ENCODE measurements at regions not wholly inside any gene's neighbourhood (a gene's known extent, or its start where the extent isn't known, plus 50 kb on each side); places are given as distances from the start of the nearest gene placed in this dataset.
A peak's percentile ranks its signal among the peaks of the same experiment; 100 is the strongest.

DNA sequence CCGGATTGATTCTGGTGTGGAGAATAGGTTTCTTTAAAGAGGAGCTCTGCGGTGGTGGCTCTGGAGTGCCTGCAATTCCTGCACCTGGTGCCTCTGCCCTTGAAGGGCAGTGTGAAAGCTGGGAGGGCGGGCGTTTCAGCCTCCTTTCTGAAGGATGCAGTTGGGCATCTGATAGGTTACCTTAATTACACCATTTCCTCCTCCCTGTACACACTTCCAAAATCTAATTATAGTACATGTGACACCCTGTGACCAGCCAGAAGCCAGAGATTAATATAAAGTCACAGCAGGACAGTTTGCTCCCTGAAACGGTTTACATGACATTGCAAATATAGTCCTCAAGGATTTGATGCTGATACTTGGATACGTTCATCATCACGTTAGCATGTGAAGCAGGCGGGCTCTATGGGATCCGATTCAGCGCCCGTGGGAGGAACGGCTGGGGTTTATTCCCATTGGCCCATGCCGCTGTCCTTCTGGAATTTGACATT is 548.2 kb downstream of the QKI start:
- Histone ChIP-seq H3K9ac (ENCODE audit: low read length in 2 of 2) (no peak overlapping the region), H3K27me3 (ENCODE audit: control insufficient read depth in 1 of 2, insufficient read depth in 2 of 2, low read length in 2 of 2) (no peaks in the 10 kb centered on the region), H3K4me1 (ENCODE audit: control insufficient read depth, insufficient read depth, low read length) (peaks cover 36% of the 10 kb centered on the region), H3K4me3 (ENCODE audit: low read length in 2 of 2) (no peak overlapping the region), H3K27ac (ENCODE audit: low read length) (peak overlapping the region; percentile 77), H3K36me3 (ENCODE audit: control insufficient read depth in 2 of 2, insufficient read depth in 2 of 2, low read length in 2 of 2) (no peaks in the 10 kb centered on the region), H3K9me3 (ENCODE audit: control insufficient read depth in 2 of 2, low read length in 2 of 2) (no peaks in the 10 kb centered on the region)

- no peaks in the 10 kb centered on the region for H3K9me3 ChIP-seq (ENCODE audit: control insufficient read depth in 2 of 2, low read length in 2 of 2)
- no peak overlapping the region for H3K27ac ChIP-seq (ENCODE audit: low read length)
- peaks cover 25% of the 10 kb centered on the region for H3K4me1 ChIP-seq (ENCODE audit: control insufficient read depth, insufficient read depth, low read length)
- no peaks in the 10 kb centered on the region for H3K27me3 ChIP-seq (ENCODE audit: control insufficient read depth in 1 of 2, insufficient read depth in 2 of 2, low read length in 2 of 2)
- no peaks in the 10 kb centered on the region for H3K36me3 ChIP-seq (ENCODE audit: control insufficient read depth in 2 of 2, insufficient read depth in 2 of 2, low read length in 2 of 2)
- H3K9ac ChIP-seq (ENCODE audit: low read length in 2 of 2): no peak overlapping the region
- H3K4me3 ChIP-seq (ENCODE audit: low read length in 2 of 2): no peak overlapping the region
These were observed 545.6 kb downstream of the QKI start for GRCh38 chr6:163960128-163960527.

DNA sequence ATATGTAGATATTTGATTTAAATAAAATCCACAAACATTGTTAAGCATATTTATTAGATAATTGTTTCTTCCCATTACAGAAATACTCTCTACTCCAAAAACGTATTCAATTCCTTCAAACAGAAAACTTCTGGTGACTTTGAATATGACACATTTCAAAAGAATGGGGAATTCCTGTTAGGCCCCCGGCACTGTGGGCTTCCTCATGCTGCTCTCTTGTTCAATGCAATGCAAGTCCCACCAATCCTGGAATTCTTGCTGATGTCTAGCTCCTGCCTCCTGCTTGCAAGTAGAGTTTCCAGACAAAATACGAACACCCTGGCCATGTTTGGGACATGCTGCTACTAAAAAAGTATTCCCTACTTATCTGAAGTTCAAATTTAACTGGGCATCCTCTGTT is 544.1 kb downstream of the QKI start:
- no peaks in the 10 kb centered on the region for H3K9me3 ChIP-seq (ENCODE audit: control insufficient read depth in 2 of 2, low read length in 2 of 2)
- H3K27me3 ChIP-seq (ENCODE audit: control insufficient read depth in 1 of 2, insufficient read depth in 2 of 2, low read length in 2 of 2): no peaks in the 10 kb centered on the region
- H3K27ac ChIP-seq (ENCODE audit: low read length): no peak overlapping the region
- peaks cover 13% of the 10 kb centered on the region for H3K4me1 ChIP-seq (ENCODE audit: control insufficient read depth, insufficient read depth, low read length)
- H3K9ac ChIP-seq (ENCODE audit: low read length in 2 of 2): no peak overlapping the region
- H3K36me3 ChIP-seq (ENCODE audit: control insufficient read depth in 2 of 2, insufficient read depth in 2 of 2, low read length in 2 of 2): no peaks in the 10 kb centered on the region
- H3K4me3 ChIP-seq (ENCODE audit: low read length in 2 of 2): no peak overlapping the region

DNA sequence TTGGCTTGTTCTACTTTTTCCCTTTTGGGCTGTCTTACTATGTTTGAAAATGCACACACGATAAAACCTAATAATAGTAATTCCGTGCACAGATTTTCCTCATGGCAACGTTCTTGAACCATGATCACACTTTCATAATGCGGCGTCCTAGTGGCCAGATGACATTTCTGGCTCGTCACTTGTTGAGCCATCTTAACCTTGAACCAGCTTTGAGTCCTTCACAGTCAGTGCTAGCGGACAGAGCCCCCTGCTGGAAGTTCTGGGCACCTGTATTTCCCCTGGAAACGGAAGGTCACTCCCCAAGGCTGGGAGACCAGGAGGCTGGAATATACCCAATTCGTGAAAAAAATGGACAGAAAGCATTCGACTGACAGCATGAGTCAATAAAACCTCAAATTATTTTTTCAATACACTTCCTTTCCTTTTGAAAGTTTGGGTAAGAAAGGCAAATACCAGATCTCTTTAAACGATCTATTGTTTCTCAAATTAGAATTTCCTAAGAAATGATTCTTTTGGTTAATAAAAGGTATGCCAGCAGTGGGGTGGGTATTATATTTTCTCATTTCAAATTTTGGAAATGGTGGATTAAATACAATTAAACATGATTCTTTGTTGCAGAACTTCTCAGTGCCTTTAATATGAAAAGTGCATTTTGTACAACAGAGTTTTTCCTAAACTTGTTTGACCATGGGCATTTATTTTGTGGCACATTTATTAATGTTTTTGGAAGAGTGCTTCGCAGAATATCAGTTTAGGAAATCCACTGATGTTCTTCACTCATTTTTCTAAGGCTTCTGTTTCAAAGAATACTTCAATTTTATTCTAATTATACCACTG is 542.3 kb downstream of the QKI start:
- no peaks in the 10 kb centered on the region for H3K27me3 ChIP-seq (ENCODE audit: control insufficient read depth in 1 of 2, insufficient read depth in 2 of 2, low read length in 2 of 2)
- H3K9me3 ChIP-seq (ENCODE audit: control insufficient read depth in 2 of 2, low read length in 2 of 2): no peaks in the 10 kb centered on the region
- H3K4me1 ChIP-seq (ENCODE audit: control insufficient read depth, insufficient read depth, low read length): no peaks in the 10 kb centered on the region
- no peak overlapping the region for H3K9ac ChIP-seq (ENCODE audit: low read length in 2 of 2)
- no peak overlapping the region for H3K27ac ChIP-seq (ENCODE audit: low read length)
- no peaks in the 10 kb centered on the region for H3K36me3 ChIP-seq (ENCODE audit: control insufficient read depth in 2 of 2, insufficient read depth in 2 of 2, low read length in 2 of 2)
- H3K4me3 ChIP-seq (ENCODE audit: low read length in 2 of 2): no peak overlapping the region

GRCh38 chr6:163955756-163956155 is 541.2 kb downstream of the QKI start:
- H3K9ac ChIP-seq (ENCODE audit: low read length in 2 of 2): no peak overlapping the region
- no peaks in the 10 kb centered on the region for H3K9me3 ChIP-seq (ENCODE audit: control insufficient read depth in 2 of 2, low read length in 2 of 2)
- no peaks in the 10 kb centered on the region for H3K4me1 ChIP-seq (ENCODE audit: control insufficient read depth, insufficient read depth, low read length)
- H3K36me3 ChIP-seq (ENCODE audit: control insufficient read depth in 2 of 2, insufficient read depth in 2 of 2, low read length in 2 of 2): no peaks in the 10 kb centered on the region
- no peak overlapping the region for H3K27ac ChIP-seq (ENCODE audit: low read length)
- no peaks in the 10 kb centered on the region for H3K27me3 ChIP-seq (ENCODE audit: control insufficient read depth in 1 of 2, insufficient read depth in 2 of 2, low read length in 2 of 2)
- no peak overlapping the region for H3K4me3 ChIP-seq (ENCODE audit: low read length in 2 of 2)

DNA sequence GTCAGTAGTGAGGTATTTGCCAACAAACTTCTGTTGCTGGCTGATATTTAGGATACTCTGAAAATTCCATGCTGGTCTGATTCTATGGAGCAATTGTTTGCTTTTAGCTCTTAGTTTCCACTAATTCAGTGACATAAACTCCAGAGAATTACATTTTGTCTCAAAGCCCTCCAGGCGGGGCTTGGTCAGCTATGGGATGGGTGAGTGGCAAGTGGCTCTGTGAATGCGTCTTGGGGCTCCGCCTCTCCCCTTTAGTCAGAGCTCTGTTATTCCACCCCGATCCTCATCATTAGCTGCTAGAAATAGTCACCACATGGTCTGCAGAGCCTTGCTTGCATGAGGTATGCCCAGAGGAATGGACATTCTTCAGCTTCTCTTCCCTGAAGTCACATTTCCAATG is 540.6 kb downstream of the QKI start:
- H3K4me1 ChIP-seq (ENCODE audit: control insufficient read depth, insufficient read depth, low read length): no peaks in the 10 kb centered on the region
- H3K27me3 ChIP-seq (ENCODE audit: control insufficient read depth in 1 of 2, insufficient read depth in 2 of 2, low read length in 2 of 2): no peaks in the 10 kb centered on the region
- H3K9ac ChIP-seq (ENCODE audit: low read length in 2 of 2): no peak overlapping the region
- no peak overlapping the region for H3K27ac ChIP-seq (ENCODE audit: low read length)
- H3K36me3 ChIP-seq (ENCODE audit: control insufficient read depth in 2 of 2, insufficient read depth in 2 of 2, low read length in 2 of 2): no peaks in the 10 kb centered on the region
- H3K4me3 ChIP-seq (ENCODE audit: low read length in 2 of 2): no peak overlapping the region
- H3K9me3 ChIP-seq (ENCODE audit: control insufficient read depth in 2 of 2, low read length in 2 of 2): no peaks in the 10 kb centered on the region

GRCh38 chr6:163954088-163954775 is 539.7 kb downstream of the QKI start:
- H3K36me3 ChIP-seq (ENCODE audit: control insufficient read depth in 2 of 2, insufficient read depth in 2 of 2, low read length in 2 of 2): no peaks in the 10 kb centered on the region
- H3K27ac ChIP-seq (ENCODE audit: low read length): no peak overlapping the region
- H3K4me3 ChIP-seq (ENCODE audit: low read length in 2 of 2): no peak overlapping the region
- H3K27me3 ChIP-seq (ENCODE audit: control insufficient read depth in 1 of 2, insufficient read depth in 2 of 2, low read length in 2 of 2): no peaks in the 10 kb centered on the region
- H3K4me1 ChIP-seq (ENCODE audit: control insufficient read depth, insufficient read depth, low read length): no peaks in the 10 kb centered on the region
- H3K9ac ChIP-seq (ENCODE audit: low read length in 2 of 2): no peak overlapping the region
- no peaks in the 10 kb centered on the region for H3K9me3 ChIP-seq (ENCODE audit: control insufficient read depth in 2 of 2, low read length in 2 of 2)

- H3K4me3 ChIP-seq (ENCODE audit: low read length in 2 of 2): no peak overlapping the region
These were observed 537.5 kb downstream of the QKI start for GRCh38 chr6:163952005-163952404.

GRCh38 chr6:163951326-163951725 is 536.8 kb downstream of the QKI start:
- H3K4me1 ChIP-seq (ENCODE audit: control insufficient read depth, insufficient read depth, low read length): peaks cover 5% of the 10 kb centered on the region
- no peak overlapping the region for H3K9ac ChIP-seq (ENCODE audit: low read length in 2 of 2)
- no peak overlapping the region for H3K4me3 ChIP-seq (ENCODE audit: low read length in 2 of 2)
- H3K27ac ChIP-seq (ENCODE audit: low read length): no peak overlapping the region
- H3K27me3 ChIP-seq (ENCODE audit: control insufficient read depth in 1 of 2, insufficient read depth in 2 of 2, low read length in 2 of 2): no peaks in the 10 kb centered on the region
- no peaks in the 10 kb centered on the region for H3K9me3 ChIP-seq (ENCODE audit: control insufficient read depth in 2 of 2, low read length in 2 of 2)
- no peaks in the 10 kb centered on the region for H3K36me3 ChIP-seq (ENCODE audit: control insufficient read depth in 2 of 2, insufficient read depth in 2 of 2, low read length in 2 of 2)

More at GRCh38 chr6:163952005-163952404, 537.5 kb downstream of the QKI start:
- no peaks in the 10 kb centered on the region for H3K9me3 ChIP-seq (ENCODE audit: control insufficient read depth in 2 of 2, low read length in 2 of 2)
- H3K27me3 ChIP-seq (ENCODE audit: control insufficient read depth in 1 of 2, insufficient read depth in 2 of 2, low read length in 2 of 2): no peaks in the 10 kb centered on the region
- H3K36me3 ChIP-seq (ENCODE audit: control insufficient read depth in 2 of 2, insufficient read depth in 2 of 2, low read length in 2 of 2): no peaks in the 10 kb centered on the region
- H3K27ac ChIP-seq (ENCODE audit: low read length): no peak overlapping the region
- H3K4me1 ChIP-seq (ENCODE audit: control insufficient read depth, insufficient read depth, low read length): peaks cover 4% of the 10 kb centered on the region
- no peak overlapping the region for H3K9ac ChIP-seq (ENCODE audit: low read length in 2 of 2)

DNA sequence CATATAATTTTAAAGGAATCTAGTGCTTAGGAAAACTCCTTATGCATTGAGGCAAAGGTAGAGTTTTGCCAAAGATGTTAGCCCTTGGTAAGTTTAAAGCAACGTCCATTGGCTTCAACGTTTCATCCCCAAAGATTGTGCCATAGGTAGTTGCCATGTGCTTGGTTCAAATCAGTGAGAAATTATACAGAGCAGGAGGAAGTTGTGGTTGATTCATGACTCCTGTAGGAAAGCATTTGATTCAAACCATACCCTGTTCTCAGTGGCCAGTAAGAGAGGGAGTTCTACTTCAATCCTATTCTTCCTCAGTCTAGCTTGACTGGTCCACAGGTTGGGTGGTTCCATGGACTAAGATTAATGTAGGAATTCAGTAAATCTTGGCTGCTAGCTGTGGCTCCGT is 535.6 kb downstream of the QKI start:
- peaks cover 5% of the 10 kb centered on the region for H3K4me1 ChIP-seq (ENCODE audit: control insufficient read depth, insufficient read depth, low read length)
- H3K27me3 ChIP-seq (ENCODE audit: control insufficient read depth in 1 of 2, insufficient read depth in 2 of 2, low read length in 2 of 2): no peaks in the 10 kb centered on the region
- H3K4me3 ChIP-seq (ENCODE audit: low read length in 2 of 2): no peak overlapping the region
- H3K36me3 ChIP-seq (ENCODE audit: control insufficient read depth in 2 of 2, insufficient read depth in 2 of 2, low read length in 2 of 2): no peaks in the 10 kb centered on the region
- no peaks in the 10 kb centered on the region for H3K9me3 ChIP-seq (ENCODE audit: control insufficient read depth in 2 of 2, low read length in 2 of 2)
- no peak overlapping the region for H3K27ac ChIP-seq (ENCODE audit: low read length)
- H3K9ac ChIP-seq (ENCODE audit: low read length in 2 of 2): no peak overlapping the region

DNA sequence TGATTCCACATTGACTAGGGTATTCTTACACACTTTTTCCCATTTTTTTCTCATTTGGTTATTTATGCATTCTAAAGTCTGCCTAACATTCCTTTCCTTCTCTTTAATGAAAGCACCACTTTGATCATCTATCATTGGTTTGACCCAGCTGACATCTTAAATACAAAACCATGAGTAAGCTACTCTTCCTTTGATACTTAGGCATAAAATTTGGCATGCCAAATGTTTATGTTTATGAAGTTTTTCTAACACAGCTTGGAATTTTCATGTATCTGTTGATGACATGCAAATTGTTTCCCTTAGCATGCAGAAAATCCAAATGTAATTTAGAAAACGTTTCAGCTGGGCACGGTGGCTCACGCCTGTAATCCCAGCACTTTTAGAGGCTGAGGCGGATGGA is 534.9 kb downstream of the QKI start:
- H3K9ac ChIP-seq (ENCODE audit: low read length in 2 of 2): no peak overlapping the region
- peaks cover 5% of the 10 kb centered on the region for H3K4me1 ChIP-seq (ENCODE audit: control insufficient read depth, insufficient read depth, low read length)
- no peaks in the 10 kb centered on the region for H3K9me3 ChIP-seq (ENCODE audit: control insufficient read depth in 2 of 2, low read length in 2 of 2)
- no peak overlapping the region for H3K27ac ChIP-seq (ENCODE audit: low read length)
- H3K36me3 ChIP-seq (ENCODE audit: control insufficient read depth in 2 of 2, insufficient read depth in 2 of 2, low read length in 2 of 2): no peaks in the 10 kb centered on the region
- H3K4me3 ChIP-seq (ENCODE audit: low read length in 2 of 2): no peak overlapping the region
- H3K27me3 ChIP-seq (ENCODE audit: control insufficient read depth in 1 of 2, insufficient read depth in 2 of 2, low read length in 2 of 2): no peaks in the 10 kb centered on the region

All from stomach smooth muscle (tissue), 2 donors.